ENCODE measurements at regions not wholly inside any gene's neighbourhood (a gene's known extent, or its start where the extent isn't known, plus 50 kb on each side); places are given as distances from the start of the nearest gene placed in this dataset.

- H4K20me1 ChIP-seq (ENCODE audit: insufficient read depth), result no peaks in the 10 kb centered on the region
- no peak overlapping the region for H3K27ac ChIP-seq
- ChIA-PET POLR2A (ENCODE audit: unreplicated experiment) (no interaction called here), CTCF (no interaction called here)
- H3K9me2 ChIP-seq (ENCODE audit: insufficient read depth), result no peaks in the 10 kb centered on the region
- H3K9me3 ChIP-seq (ENCODE audit: insufficient read depth, low read depth), result no peaks in the 10 kb centered on the region
- H3F3A ChIP-seq (ENCODE audit: insufficient read depth, low read depth), result no peaks in the 10 kb centered on the region
- intact Hi-C loops (cut with micrococcal nuclease; ENCODE audit: unreplicated experiment), result no loop called here
- H3K79me2 ChIP-seq (ENCODE audit: low read depth), result no peaks in the 10 kb centered on the region
- H3K27me3 ChIP-seq (ENCODE audit: insufficient read depth, low read depth), result peaks cover 92% of the 10 kb centered on the region
- no peak for DNase-seq
- no peak overlapping the region for H3K4me3 ChIP-seq
- H3K4me2 ChIP-seq, result no peak overlapping the region
- no peaks in the 10 kb centered on the region for H3K36me3 ChIP-seq (ENCODE audit: low read depth)
- TF ChIP-seq, protein P1, sequence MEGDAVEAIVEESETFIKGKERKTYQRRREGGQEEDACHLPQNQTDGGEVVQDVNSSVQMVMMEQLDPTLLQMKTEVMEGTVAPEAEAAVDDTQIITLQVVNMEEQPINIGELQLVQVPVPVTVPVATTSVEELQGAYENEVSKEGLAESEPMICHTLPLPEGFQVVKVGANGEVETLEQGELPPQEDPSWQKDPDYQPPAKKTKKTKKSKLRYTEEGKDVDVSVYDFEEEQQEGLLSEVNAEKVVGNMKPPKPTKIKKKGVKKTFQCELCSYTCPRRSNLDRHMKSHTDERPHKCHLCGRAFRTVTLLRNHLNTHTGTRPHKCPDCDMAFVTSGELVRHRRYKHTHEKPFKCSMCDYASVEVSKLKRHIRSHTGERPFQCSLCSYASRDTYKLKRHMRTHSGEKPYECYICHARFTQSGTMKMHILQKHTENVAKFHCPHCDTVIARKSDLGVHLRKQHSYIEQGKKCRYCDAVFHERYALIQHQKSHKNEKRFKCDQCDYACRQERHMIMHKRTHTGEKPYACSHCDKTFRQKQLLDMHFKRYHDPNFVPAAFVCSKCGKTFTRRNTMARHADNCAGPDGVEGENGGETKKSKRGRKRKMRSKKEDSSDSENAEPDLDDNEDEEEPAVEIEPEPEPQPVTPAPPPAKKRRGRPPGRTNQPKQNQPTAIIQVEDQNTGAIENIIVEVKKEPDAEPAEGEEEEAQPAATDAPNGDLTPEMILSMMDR (conservative IDR thresholded peaks at IDR 0.05), result no peak
- TF ChIP-seq EZH2 (IDR thresholded peaks at IDR 0.05; ENCODE audit: low read depth), result no peak
- BruUV-seq (replicated peaks), result no TSS peak
- H3K4me1 ChIP-seq (replicated peaks; ENCODE audit: insufficient read depth), result no peaks in the 10 kb centered on the region
- H2AFZ ChIP-seq, result no peak overlapping the region
Observed at GRCh38 chr1:2932671-2933350, 88.5 kb upstream of the ACTRT2 start.

GRCh38 chr1:2933431-2934155, 87.7 kb upstream of the ACTRT2 start:
- Histone ChIP-seq H3K36me3 (ENCODE audit: low read depth) (no peaks in the 10 kb centered on the region), H4K20me1 (ENCODE audit: insufficient read depth) (no peaks in the 10 kb centered on the region), H3K9me3 (ENCODE audit: insufficient read depth, low read depth) (no peaks in the 10 kb centered on the region), H3K4me2 (no peak overlapping the region), H3K27me3 (ENCODE audit: insufficient read depth, low read depth) (peaks cover 84% of the 10 kb centered on the region), H3K79me2 (ENCODE audit: low read depth) (no peaks in the 10 kb centered on the region), H3K9me2 (ENCODE audit: insufficient read depth) (no peaks in the 10 kb centered on the region), H3F3A (ENCODE audit: insufficient read depth, low read depth) (no peaks in the 10 kb centered on the region), H2AFZ (no peak overlapping the region), H3K27ac (no peak overlapping the region), H3K4me1 (replicated peaks; ENCODE audit: insufficient read depth) (no peaks in the 10 kb centered on the region), H3K4me3 (no peak overlapping the region)
- intact Hi-C loops (cut with micrococcal nuclease; ENCODE audit: unreplicated experiment), result no loop called here
- POLR2A ChIA-PET (ENCODE audit: unreplicated experiment), result no interaction called here
- CTCF ChIA-PET, result no interaction called here
- BruUV-seq (replicated peaks), result no TSS peak
- DNase-seq, result no peak
- no peak; the same call in 1 of the 2 replicates for TF ChIP-seq EZH2 (IDR thresholded peaks at IDR 0.05; ENCODE audit: low read depth)
- TF ChIP-seq, protein P1 (conservative IDR thresholded peaks at IDR 0.05), result no peak

- Histone ChIP-seq H3F3A (ENCODE audit: insufficient read depth, low read depth) (no peaks in the 10 kb centered on the region), H3K79me2 (ENCODE audit: low read depth) (no peaks in the 10 kb centered on the region), H2AFZ (no peak overlapping the region), H3K9me2 (ENCODE audit: insufficient read depth) (no peaks in the 10 kb centered on the region), H3K27ac (no peak overlapping the region), H3K4me1 (replicated peaks; ENCODE audit: insufficient read depth) (no peaks in the 10 kb centered on the region), H3K4me2 (no peak overlapping the region), H3K27me3 (ENCODE audit: insufficient read depth, low read depth) (peaks cover 79% of the 10 kb centered on the region), H3K36me3 (ENCODE audit: low read depth) (no peaks in the 10 kb centered on the region), H4K20me1 (ENCODE audit: insufficient read depth) (no peaks in the 10 kb centered on the region), H3K4me3 (no peak overlapping the region), H3K9me3 (ENCODE audit: insufficient read depth, low read depth) (no peaks in the 10 kb centered on the region)
- intact Hi-C loops (cut with micrococcal nuclease; ENCODE audit: unreplicated experiment), result no loop called here
- TF ChIP-seq, protein P1 (conservative IDR thresholded peaks at IDR 0.05), result no peak
- no peak for TF ChIP-seq EZH2 (IDR thresholded peaks at IDR 0.05; ENCODE audit: low read depth)
- no peak for DNase-seq
- POLR2A ChIA-PET (ENCODE audit: unreplicated experiment), result no interaction called here
- CTCF ChIA-PET, result no interaction called here
- BruUV-seq (replicated peaks), result no TSS peak
Observed at GRCh38 chr1:2934156-2934540, 87.1 kb upstream of the ACTRT2 start.

Data from PC-9 (cell line).